Keratinocyte (primary cell): ENCODE measurements at regions not wholly inside any gene's neighbourhood (a gene's known extent, or its start where the extent isn't known, plus 50 kb on each side); places are given as distances from the start of the nearest gene placed in this dataset.

Experiments
- DNase-seq: peaks from one replicate; pipeline ENCODE4 v3.0.0-alpha.2; 2011; ENCODE audit warnings: low read depth, missing footprints, low spot score
- FAIRE-seq: peaks from 2 replicates; lab custom pipeline; 2011; peaks lifted over from hg19 to GRCh38; lab: Jason Lieb, UNC
- H2AFZ ChIP-seq: 2 replicates; pipeline ENCODE4 v1.6.0; 2012; ENCODE audit warnings: low read length, control low read depth, inconsistent platforms; ENCODE audit not compliant: control insufficient read depth
- H3K27ac ChIP-seq: 2 replicates; pipeline ENCODE4 v1.5.1; 2011; ENCODE audit warnings: low read length; ENCODE audit not compliant: control insufficient read depth, insufficient read depth
- H3K27me3 ChIP-seq: 3 replicates; pipeline ENCODE4 v1.6.0; 2011; ENCODE audit warnings: low read length; ENCODE audit not compliant: control insufficient read depth, insufficient read depth; ENCODE audit errors: extremely low read depth
- H3K36me3 ChIP-seq, 2 experiments: 2 replicates in 1 of 2; 3 replicates in 1 of 2; pipeline ENCODE4 v1.5.1; 2011; ENCODE audit warnings: low read length in 2 of 2, mild to moderate bottlenecking in 1 of 2; ENCODE audit not compliant: control insufficient read depth in 2 of 2, insufficient read depth in 2 of 2; ENCODE audit errors: extremely low read depth in 1 of 2
- H3K4me1 ChIP-seq: 3 replicates; pipeline ENCODE4 v1.5.1; 2011; ENCODE audit warnings: low read length; ENCODE audit not compliant: control insufficient read depth, insufficient read depth; ENCODE audit errors: extremely low read depth
- H3K4me2 ChIP-seq: 3 replicates; pipeline ENCODE4 v1.6.0; 2011; ENCODE audit warnings: low read depth, low read length; ENCODE audit not compliant: control insufficient read depth, insufficient read depth; ENCODE audit errors: extremely low read depth
- H3K4me3 ChIP-seq, 3 experiments: fragments of 200-600 bp in 1 of 3; sonication (generic) in 1 of 3; 2 replicates in 2 of 3; 3 replicates in 1 of 3; pipeline ENCODE4 v1.5.1; 2011 to 2016; ENCODE audit warnings: low read length in 3 of 3, mild to moderate bottlenecking in 3 of 3, control low read depth in 2 of 3, inconsistent platforms in 1 of 3, low read depth in 1 of 3, mixed read lengths in 1 of 3, mixed run types in 1 of 3, moderate library complexity in 1 of 3; ENCODE audit not compliant: control insufficient read depth in 2 of 3, insufficient read depth in 2 of 3; ENCODE audit errors: extremely low read depth in 1 of 3
- H3K79me2 ChIP-seq: 2 replicates; pipeline ENCODE4 v1.6.0; 2012; ENCODE audit warnings: low read length; ENCODE audit not compliant: control insufficient read depth, insufficient read depth
- H3K9ac ChIP-seq: 3 replicates; pipeline ENCODE4 v1.6.0; 2011; ENCODE audit warnings: low read length; ENCODE audit not compliant: control insufficient read depth, insufficient read depth; ENCODE audit errors: extremely low read depth
- H3K9me1 ChIP-seq: 3 replicates; pipeline ENCODE4 v1.6.0; 2011; ENCODE audit warnings: low read length; ENCODE audit not compliant: control insufficient read depth, insufficient read depth; ENCODE audit errors: extremely low read depth
- H3K9me3 ChIP-seq: 2 replicates; pipeline ENCODE4 v1.5.1; 2012; ENCODE audit warnings: low read depth, low read length; ENCODE audit not compliant: control insufficient read depth
- H4K20me1 ChIP-seq: 3 replicates; pipeline ENCODE4 v1.6.0; 2011; ENCODE audit warnings: low read length; ENCODE audit not compliant: control insufficient read depth, insufficient read depth; ENCODE audit errors: extremely low read depth
- CTCF ChIP-seq, 3 experiments: IDR thresholded peaks in 1 of 3; conservative IDR thresholded peaks in 1 of 3; optimal IDR thresholded peaks in 1 of 3; 2 replicates in 2 of 3; 3 replicates in 1 of 3; pipeline versions ENCODE3 to v1.5.1; 2011; ENCODE audit warnings: low read length in 3 of 3, mild to moderate bottlenecking in 3 of 3, moderate library complexity in 2 of 3, control low read depth in 1 of 3, inconsistent platforms in 1 of 3; ENCODE audit not compliant: insufficient read depth in 2 of 3; ENCODE audit errors: extremely low read depth in 1 of 3
- EZH2 ChIP-seq: IDR thresholded peaks from one replicate; pipeline ENCODE4 v1.6.1; 2012; ENCODE audit warnings: inconsistent platforms, mild to moderate bottlenecking, low read length, moderate library complexity
- dilution Hi-C: fragments of 300-500 bp; cut with MboI; formaldehyde crosslinking; loops from one replicate; pipeline ENCODE4 v1.7.0; 2020; ENCODE audit warnings: low sequenced_read_pairs; ENCODE audit not compliant: extremely low pct_ligation_motif_present

- Histone ChIP-seq H3K9me1 (no peaks in the 10 kb centered on the region), H3K36me3 (no peaks in the 10 kb centered on the region), H3K4me2 (no peak overlapping the region), H3K4me3 (no peak overlapping the region), H3K27ac (no peak overlapping the region), H3K9me3 (no peaks in the 10 kb centered on the region), H3K79me2 (no peaks in the 10 kb centered on the region), H3K27me3 (no peaks in the 10 kb centered on the region), H4K20me1 (no peaks in the 10 kb centered on the region), H2AFZ (no peak overlapping the region), H3K9ac (no peak overlapping the region), H3K4me1 (no peaks in the 10 kb centered on the region)
- DNase-seq (no peak), FAIRE-seq (no peak)
- TF ChIP-seq EZH2 (no peak), CTCF (optimal IDR thresholded peaks at IDR 0.05 in 1 of 3, IDR thresholded peaks at IDR 0.05 in 1 of 3, conservative IDR thresholded peaks at IDR 0.05 in 1 of 3; ENCODE audit: extremely low read depth in 1 of 3, insufficient read depth in 2 of 3, low read length in 3 of 3) (no peak)
- dilution Hi-C loops = no loop called here
Observed at GRCh38 chr4:184939978-184940377, 78.3 kb upstream of the HELT start.

- H3K4me3 ChIP-seq = no peak overlapping the region
- H3K27ac ChIP-seq = no peak overlapping the region
- no peaks in the 10 kb centered on the region for H3K36me3 ChIP-seq
- no peak for TF ChIP-seq EZH2
- no peaks in the 10 kb centered on the region for H3K27me3 ChIP-seq
- DNase-seq = no peak
- dilution Hi-C loops = no loop called here
- H4K20me1 ChIP-seq = no peaks in the 10 kb centered on the region
- no peaks in the 10 kb centered on the region for H3K4me1 ChIP-seq
- H3K4me2 ChIP-seq = no peak overlapping the region
- no peaks in the 10 kb centered on the region for H3K9me3 ChIP-seq
- no peak overlapping the region for H3K9ac ChIP-seq
- H3K79me2 ChIP-seq = no peaks in the 10 kb centered on the region
- H2AFZ ChIP-seq = no peak overlapping the region
- no peaks in the 10 kb centered on the region for H3K9me1 ChIP-seq
- no peak for FAIRE-seq
Observed at GRCh38 chr4:184940500-184940899, 77.8 kb upstream of the HELT start.

- no peak overlapping the region for H3K9ac ChIP-seq
- H2AFZ ChIP-seq = no peak overlapping the region
- H3K9me3 ChIP-seq = no peaks in the 10 kb centered on the region
- no peaks in the 10 kb centered on the region for H3K9me1 ChIP-seq
- dilution Hi-C loops = no loop called here
- no peaks in the 10 kb centered on the region for H3K36me3 ChIP-seq
- H3K4me3 ChIP-seq = no peak overlapping the region
- TF ChIP-seq CTCF (optimal IDR thresholded peaks at IDR 0.05 in 1 of 3, IDR thresholded peaks at IDR 0.05 in 1 of 3, conservative IDR thresholded peaks at IDR 0.05 in 1 of 3; ENCODE audit: extremely low read depth in 1 of 3, insufficient read depth in 2 of 3, low read length in 3 of 3) = no peak
- no peak for TF ChIP-seq EZH2
- no peaks in the 10 kb centered on the region for H3K27me3 ChIP-seq
- no peak overlapping the region for H3K4me2 ChIP-seq
- no peaks in the 10 kb centered on the region for H3K4me1 ChIP-seq
- FAIRE-seq (no peak), DNase-seq (no peak)
- no peaks in the 10 kb centered on the region for H3K79me2 ChIP-seq
- no peaks in the 10 kb centered on the region for H4K20me1 ChIP-seq
- H3K27ac ChIP-seq = no peak overlapping the region
Observed at GRCh38 chr4:184941671-184942418, 76.4 kb upstream of the HELT start.
